AG09319 (cell line): ENCODE measurements at regions not wholly inside any gene's neighbourhood (a gene's known extent, or its start where the extent isn't known, plus 50 kb on each side); places are given as distances from the start of the nearest gene placed in this dataset.

Experiments used
- DNase-seq: peaks from one replicate; pipeline ENCODE4 v3.0.0-alpha.2; 2010; ENCODE audit warnings: low read depth; ENCODE audit errors: extremely low read depth
- CTCF ChIP-seq: IDR thresholded peaks from 2 replicates; pipeline ENCODE4 v1.5.1; 2011; ENCODE audit warnings: low read depth, mild to moderate bottlenecking, inconsistent platforms, low read length, moderate library complexity

DNA sequence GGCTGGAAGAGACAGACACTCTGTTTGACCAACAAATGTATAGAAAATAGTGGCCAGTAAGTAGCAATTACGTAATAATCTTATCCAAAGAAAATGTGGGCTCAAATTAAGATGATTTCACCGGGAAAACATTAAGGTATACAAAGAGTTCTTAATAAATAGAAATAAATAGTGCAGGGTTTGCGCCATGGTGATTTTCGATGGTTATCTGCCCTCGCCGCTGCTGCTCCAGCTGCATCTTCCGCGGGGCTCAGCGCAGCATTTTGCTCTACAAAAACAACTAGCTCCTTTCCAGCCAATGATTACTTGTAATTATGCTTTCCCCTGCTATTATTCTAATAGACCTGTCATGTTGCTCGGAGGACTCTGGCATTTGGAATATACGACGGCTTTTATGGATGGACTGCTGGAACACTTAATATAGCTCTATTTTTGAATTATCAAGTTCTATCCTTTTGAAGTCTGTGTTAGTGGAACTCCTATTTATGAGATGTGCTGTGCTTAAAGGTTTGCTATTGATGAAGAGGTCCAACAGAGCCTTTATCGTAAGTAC, 103.8 kb downstream of the BUB3 start:
- no peak for TF ChIP-seq CTCF
- no peak for DNase-seq

- DNase-seq: no peak
- no peak for TF ChIP-seq CTCF
These were observed 104.9 kb downstream of the BUB3 start for GRCh38 chr10:123259081-123259480.

DNA sequence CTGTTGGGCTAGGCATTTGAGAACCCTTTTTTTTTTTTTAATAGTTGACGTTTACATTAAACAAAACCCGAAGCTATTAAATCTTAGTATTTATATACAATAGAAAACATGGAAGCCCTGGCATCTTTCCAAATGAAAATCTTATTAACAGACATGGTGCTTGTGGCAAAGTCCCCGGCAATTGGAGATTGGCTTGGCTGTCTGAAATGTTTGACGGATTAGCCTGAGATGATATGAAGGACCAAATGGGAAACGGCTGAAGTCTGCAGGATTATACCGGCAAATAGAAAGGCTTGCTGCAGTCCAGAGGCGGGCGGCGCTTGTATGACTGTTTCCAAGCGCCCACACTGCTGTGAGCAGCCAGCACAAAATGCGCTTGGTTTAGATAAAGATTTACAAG, 105.6 kb downstream of the BUB3 start:
- no peak for DNase-seq
- TF ChIP-seq CTCF: no peak

GRCh38 chr10:123262456-123262855, 108.3 kb downstream of the BUB3 start:
- TF ChIP-seq CTCF: no peak
- no peak for DNase-seq

GRCh38 chr10:123266971-123267370, 112.8 kb downstream of the BUB3 start:
- TF ChIP-seq CTCF: no peak

DNA sequence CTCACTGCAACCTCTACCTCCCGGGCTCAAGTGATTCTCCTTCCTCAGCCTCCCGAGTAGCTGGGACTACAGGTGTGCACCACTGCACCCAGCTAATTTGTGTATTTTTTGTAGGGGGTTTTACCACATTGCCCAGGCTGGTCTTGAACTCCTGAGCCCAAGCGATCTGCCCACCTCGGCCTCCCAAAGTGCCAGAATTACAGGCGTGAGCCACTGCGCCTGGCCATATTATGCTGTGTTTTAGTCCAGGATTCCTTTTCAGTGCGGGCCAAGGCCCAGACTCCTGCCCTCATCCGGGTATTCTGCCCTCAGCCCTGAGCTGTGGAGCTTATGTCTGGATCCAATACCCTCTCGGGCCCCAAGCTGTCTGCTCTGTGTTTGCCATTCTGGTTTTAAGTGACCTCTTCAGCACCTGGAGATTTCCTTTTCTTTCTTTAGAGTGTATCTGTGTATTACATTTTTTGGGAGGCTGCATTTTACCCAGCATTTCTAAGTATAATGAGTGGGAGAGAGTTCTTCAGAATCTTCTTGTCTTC, 114.9 kb downstream of the BUB3 start:
- no peak for DNase-seq
- TF ChIP-seq CTCF: no peak

More at GRCh38 chr10:123266971-123267370, 112.8 kb downstream of the BUB3 start:
- no peak for DNase-seq

GRCh38 chr10:123269675-123270074, 115.5 kb downstream of the BUB3 start:
- no peak for TF ChIP-seq CTCF
- DNase-seq: no peak
